Naive thymus-derived CD4-positive, alpha-beta T cell (primary cell): ENCODE measurements at regions not wholly inside any gene's neighbourhood (a gene's known extent, or its start where the extent isn't known, plus 50 kb on each side); places are given as distances from the start of the nearest gene placed in this dataset.

Source experiments
- ATAC-seq: fragments of 150-1000 bp; cut with Tn5 transposase; 2 replicates; pipeline ENCODE4 v1.10.0; 2021; ENCODE audit warnings: mild to moderate bottlenecking, moderate library complexity
- CTCF ChIA-PET: fragments of 350-600 bp; sonication (Branson Sonifier 250); formaldehyde crosslinking; loops from one replicate; lab custom pipeline; 2021; ENCODE audit warnings: antibody characterized with exemption; lab: Charles Lee
- POLR2A ChIA-PET: fragments of 350-600 bp; sonication (Branson Sonifier 250); formaldehyde crosslinking; loops from one replicate; lab custom pipeline; 2021; ENCODE audit warnings: antibody characterized with exemption, inconsistent platforms; lab: Charles Lee
- DNase-seq, 9 donors: peaks; one replicate each; pipeline versions ENCODE4 v3.0.0 to v3.0.0-alpha.2; 2020 to 2022; ENCODE audit warnings: mixed read lengths in 1 of 9
- H3K27ac ChIP-seq: one replicate; pipeline ENCODE4 v1.7.0; 2013; ENCODE audit warnings: mild to moderate bottlenecking, low read depth, low read length, moderate library complexity
- H3K27me3 ChIP-seq, 2 donors: one replicate each; pipeline ENCODE4 v1.7.0; 2013; ENCODE audit warnings: low read length in 2 of 2, mild to moderate bottlenecking in 2 of 2, moderate library complexity in 2 of 2; ENCODE audit not compliant: control insufficient read depth in 2 of 2, insufficient read depth in 2 of 2
- H3K36me3 ChIP-seq, 3 experiments: 1 replicate in 2 of 3; 2 replicates in 1 of 3; pipeline ENCODE4 v1.7.0; 2013; ENCODE audit warnings: low read length in 3 of 3, mild to moderate bottlenecking in 3 of 3, moderate library complexity in 1 of 3; ENCODE audit not compliant: insufficient read depth in 3 of 3, control insufficient read depth in 2 of 3
- H3K4me1 ChIP-seq, 2 donors: one replicate each; pipeline ENCODE4 v1.7.0; 2013; ENCODE audit warnings: low read length in 2 of 2, mild to moderate bottlenecking in 2 of 2, moderate library complexity in 1 of 2; ENCODE audit not compliant: control insufficient read depth in 2 of 2, insufficient read depth in 2 of 2
- H3K4me3 ChIP-seq: 2 replicates; pipeline ENCODE4 v1.7.0; 2013; ENCODE audit warnings: mild to moderate bottlenecking, low read length
- H3K9me3 ChIP-seq, 3 experiments: 1 replicate in 2 of 3; 2 replicates in 1 of 3; pipeline ENCODE4 v1.7.0; 2013; ENCODE audit warnings: low read length in 3 of 3; ENCODE audit not compliant: control insufficient read depth in 2 of 3
- H3K27ac Mint-ChIP-seq, 9 donors: one replicate each; pipeline ENCODE4 v1.8.0; 2020 to 2022; ENCODE audit warnings: mixed read lengths in 9 of 9, mild to moderate bottlenecking in 8 of 9, moderate library complexity in 5 of 9, inconsistent platforms in 2 of 9
- H3K27me3 Mint-ChIP-seq, 5 donors: one replicate each; pipeline ENCODE4 v1.8.0; 2021 to 2022; ENCODE audit warnings: mixed read lengths in 5 of 5, mild to moderate bottlenecking in 1 of 5
- H3K36me3 Mint-ChIP-seq, 5 donors: one replicate each; pipeline ENCODE4 v1.8.0; 2020 to 2022; ENCODE audit warnings: mixed read lengths in 5 of 5, mild to moderate bottlenecking in 3 of 5, inconsistent platforms in 1 of 5
- H3K4me1 Mint-ChIP-seq, 7 donors: one replicate each; pipeline ENCODE4 v1.8.0; 2020 to 2022; ENCODE audit warnings: mixed read lengths in 7 of 7, mild to moderate bottlenecking in 3 of 7, inconsistent platforms in 1 of 7
- H3K4me3 Mint-ChIP-seq, 10 donors: one replicate each; pipeline ENCODE4 v1.8.0; 2020 to 2022; ENCODE audit warnings: mild to moderate bottlenecking in 10 of 10, mixed read lengths in 10 of 10, moderate library complexity in 6 of 10, inconsistent platforms in 2 of 10
- H3K9me3 Mint-ChIP-seq, 11 donors: one replicate each; pipeline ENCODE4 v1.8.0; 2020 to 2022; ENCODE audit warnings: mixed read lengths in 11 of 11, mild to moderate bottlenecking in 4 of 11, inconsistent platforms in 1 of 11, moderate library complexity in 1 of 11
- intact Hi-C, 2 donors: fragments of 100-400 bp; cut with micrococcal nuclease; formaldehyde crosslinking; loops; one replicate each; pipeline ENCODE4 v1.15.1; 2023

DNA sequence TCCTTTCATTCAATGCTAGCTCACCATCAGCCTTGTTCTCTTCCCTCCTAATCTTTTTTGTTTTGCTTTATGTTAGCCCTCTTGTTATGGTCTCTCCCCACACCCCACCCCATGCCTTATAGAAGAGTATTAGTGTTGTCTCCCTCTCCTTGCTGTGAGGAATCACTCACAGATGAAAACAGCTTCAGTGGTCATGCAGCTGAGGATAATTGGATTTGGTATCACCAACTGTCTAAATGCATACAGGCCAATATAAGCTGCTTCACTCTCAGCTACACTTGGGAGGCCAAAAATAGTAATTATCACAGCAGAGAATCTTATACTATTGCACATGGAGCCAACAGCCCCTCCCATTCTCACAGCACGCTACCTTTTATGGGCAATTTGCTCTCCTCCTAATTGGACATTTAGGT, 494.6 kb upstream of the FAM241A start:
- Histone ChIP-seq H3K27ac (no peak overlapping the region), H3K4me3 (no peak overlapping the region), H3K27me3 (no peaks in the 10 kb centered on the region), H3K36me3 (no peaks in the 10 kb centered on the region), H3K4me1 (no peaks in the 10 kb centered on the region), H3K9me3 (no peaks in the 10 kb centered on the region)
- Mint-ChIP-seq H3K9me3 (peaks cover 0 to 9% (median 0%) of the 10 kb centered on the region in 11 donors), H3K36me3 (no peaks in the 10 kb centered on the region), H3K4me1 (peaks cover 0 to 5% (median 0%) of the 10 kb centered on the region in 7 donors), H3K27me3 (no peaks in the 10 kb centered on the region), H3K27ac (no peak overlapping the region), H3K4me3 (no peak overlapping the region)
- ChIA-PET POLR2A (no interaction called here), CTCF (no interaction called here)
- intact Hi-C loops = no loop called here
- DNase-seq = no peak
- ATAC-seq = no peak

DNA sequence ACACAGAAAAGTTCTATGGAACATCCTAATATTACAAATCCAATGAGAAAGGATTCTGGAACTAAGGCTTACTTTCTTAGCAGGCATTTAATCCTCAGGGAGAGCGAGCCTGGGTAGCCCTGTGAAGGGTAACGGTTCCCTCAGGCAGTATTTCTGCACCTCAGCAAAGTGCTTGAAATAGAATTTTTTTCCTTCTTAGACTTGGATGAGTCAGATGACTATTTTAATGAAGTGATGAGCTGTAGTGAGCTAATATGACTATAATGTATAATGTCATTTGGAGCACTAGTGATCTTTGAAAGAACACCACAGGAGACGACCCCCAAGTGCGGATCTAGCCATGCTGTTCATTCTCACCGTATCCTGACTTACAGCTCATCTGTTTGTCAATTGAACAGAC, 493.0 kb upstream of the FAM241A start:
- POLR2A ChIA-PET = no interaction called here
- ATAC-seq = no peak
- intact Hi-C loops = no loop called here

DNA sequence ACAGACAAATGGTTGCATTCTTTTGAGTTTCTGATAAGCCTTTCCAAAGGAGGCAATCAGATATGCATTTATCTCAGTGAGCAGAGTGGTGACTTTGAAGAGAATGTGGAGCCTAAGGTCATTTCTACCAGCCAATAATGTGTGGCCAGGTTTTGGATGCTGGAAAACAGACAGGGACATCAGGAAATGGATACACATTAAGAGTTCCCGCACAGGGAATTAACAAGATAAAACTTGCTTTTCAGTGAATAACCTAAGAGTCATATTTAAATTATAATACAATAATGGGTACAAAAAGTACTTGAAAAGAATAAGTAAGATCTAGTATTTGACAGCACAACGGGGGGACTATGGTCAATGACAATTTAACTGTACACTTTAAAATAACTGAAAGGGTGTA, 492.3 kb upstream of the FAM241A start:
- no peaks in the 10 kb centered on the region for H3K4me1 ChIP-seq
- no peaks in the 10 kb centered on the region for H3K27me3 Mint-ChIP-seq
- no peaks in the 10 kb centered on the region for H3K27me3 ChIP-seq
- H3K4me3 Mint-ChIP-seq = no peak overlapping the region
- ChIA-PET POLR2A (no interaction called here), CTCF (no interaction called here)
- intact Hi-C loops = no loop called here
- H3K36me3 Mint-ChIP-seq = no peaks in the 10 kb centered on the region
- no peak overlapping the region for H3K27ac ChIP-seq
- no peak overlapping the region for H3K4me3 ChIP-seq
- H3K4me1 Mint-ChIP-seq = peaks cover 0 to 5% (median 0%) of the 10 kb centered on the region in 7 donors
- H3K9me3 Mint-ChIP-seq = peaks cover 0 to 9% (median 0%) of the 10 kb centered on the region in 11 donors
- no peak for DNase-seq
- H3K27ac Mint-ChIP-seq = no peak overlapping the region
- no peaks in the 10 kb centered on the region for H3K36me3 ChIP-seq
- no peaks in the 10 kb centered on the region for H3K9me3 ChIP-seq
- ATAC-seq = no peak

More for the DNA sequence above, 493.0 kb upstream of the FAM241A start:
- CTCF ChIA-PET = no interaction called here
- no peak for DNase-seq
- Histone ChIP-seq H3K27me3 (no peaks in the 10 kb centered on the region), H3K9me3 (no peaks in the 10 kb centered on the region), H3K36me3 (no peaks in the 10 kb centered on the region), H3K4me3 (no peak overlapping the region), H3K27ac (no peak overlapping the region), H3K4me1 (no peaks in the 10 kb centered on the region)
- H3K4me1 Mint-ChIP-seq = peaks cover 0 to 5% (median 0%) of the 10 kb centered on the region in 7 donors
- no peak overlapping the region for H3K27ac Mint-ChIP-seq
- no peaks in the 10 kb centered on the region for H3K36me3 Mint-ChIP-seq
- no peaks in the 10 kb centered on the region for H3K27me3 Mint-ChIP-seq
- H3K9me3 Mint-ChIP-seq = peaks cover 0 to 9% (median 0%) of the 10 kb centered on the region in 11 donors
- no peak overlapping the region for H3K4me3 Mint-ChIP-seq

DNA sequence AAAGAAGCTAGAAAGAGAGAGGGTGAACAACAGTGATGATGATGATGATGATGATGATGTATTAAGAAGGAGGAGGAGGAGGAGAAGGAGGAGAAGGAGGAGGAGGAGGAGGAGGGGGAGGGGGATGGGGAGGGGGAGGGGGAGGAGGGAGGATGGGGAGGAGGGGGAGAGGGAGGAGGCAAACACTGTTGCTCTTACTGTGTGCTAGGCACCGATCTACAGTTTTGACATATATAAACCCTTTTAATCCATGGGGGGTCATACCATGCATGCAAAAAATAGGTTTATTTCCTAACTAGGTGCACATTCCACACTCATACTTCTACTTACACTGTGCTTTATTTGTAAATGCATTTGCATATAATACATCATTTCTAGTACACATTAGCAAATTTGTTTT, 482.8 kb upstream of the FAM241A start:
- no peaks in the 10 kb centered on the region for H3K27me3 Mint-ChIP-seq
- POLR2A ChIA-PET = no interaction called here
- H3K9me3 ChIP-seq = no peaks in the 10 kb centered on the region
- H3K36me3 Mint-ChIP-seq = no peaks in the 10 kb centered on the region
- H3K4me1 ChIP-seq = no peaks in the 10 kb centered on the region
- CTCF ChIA-PET = no interaction called here
- no peak overlapping the region for H3K4me3 ChIP-seq
- no peak for DNase-seq
- H3K4me3 Mint-ChIP-seq = no peak overlapping the region
- no peak for ATAC-seq
- H3K36me3 ChIP-seq = no peaks in the 10 kb centered on the region
- H3K4me1 Mint-ChIP-seq = no peaks in the 10 kb centered on the region
- H3K27ac Mint-ChIP-seq = no peak overlapping the region
- no peaks in the 10 kb centered on the region for H3K27me3 ChIP-seq
- intact Hi-C loops = no loop called here
- H3K27ac ChIP-seq = no peak overlapping the region
- H3K9me3 Mint-ChIP-seq = peaks cover 0 to 8% (median 2%) of the 10 kb centered on the region in 11 donors

DNA sequence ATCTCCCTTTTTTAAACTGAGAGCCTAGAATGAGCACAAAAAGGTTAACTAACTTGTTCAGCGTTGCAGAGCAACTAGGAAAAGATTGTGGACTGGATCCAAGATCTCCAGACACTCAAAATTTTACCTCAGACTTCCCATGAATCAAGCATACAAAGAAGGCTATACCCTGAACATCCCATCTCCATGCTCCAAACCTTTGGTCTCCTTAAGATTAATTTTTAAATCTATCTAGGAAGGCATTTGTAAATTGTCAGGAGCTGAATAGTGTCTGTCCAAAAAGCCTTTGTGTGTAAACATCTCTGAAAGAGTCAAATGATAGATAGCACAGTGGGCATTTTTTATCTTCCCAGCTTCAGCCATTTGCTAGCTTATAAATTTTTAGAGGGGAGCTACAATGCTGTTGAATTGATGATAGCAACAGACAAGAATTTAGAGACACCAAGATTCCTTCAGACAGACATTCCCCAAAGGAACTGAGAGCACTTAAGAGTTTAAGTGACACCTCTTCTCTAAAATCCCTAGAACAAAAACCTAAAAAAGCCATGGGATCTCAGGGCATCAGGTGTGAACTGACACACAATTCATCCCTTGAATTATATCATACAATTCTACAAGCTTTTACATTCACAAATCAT, 480.8 kb upstream of the FAM241A start:
- intact Hi-C loops = no loop called here
- Mint-ChIP-seq H3K9me3 (peaks cover 0 to 11% (median 2%) of the 10 kb centered on the region in 11 donors), H3K4me3 (no peak overlapping the region), H3K27ac (no peak overlapping the region), H3K36me3 (no peaks in the 10 kb centered on the region), H3K27me3 (no peaks in the 10 kb centered on the region), H3K4me1 (no peaks in the 10 kb centered on the region)
- no peak overlapping the region for H3K4me3 ChIP-seq
- H3K4me1 ChIP-seq = no peaks in the 10 kb centered on the region
- ATAC-seq (no peak), DNase-seq (no peak)
- H3K27ac ChIP-seq = no peak overlapping the region
- no peaks in the 10 kb centered on the region for H3K9me3 ChIP-seq
- ChIA-PET CTCF (no interaction called here), POLR2A (no interaction called here)
- H3K36me3 ChIP-seq = no peaks in the 10 kb centered on the region
- H3K27me3 ChIP-seq = no peaks in the 10 kb centered on the region

GRCh38 chr4:111666826-111667360, 478.4 kb upstream of the FAM241A start:
- no peaks in the 10 kb centered on the region for H3K36me3 ChIP-seq
- H3K4me3 ChIP-seq = no peak overlapping the region
- no peak overlapping the region for H3K27ac ChIP-seq
- H3K9me3 ChIP-seq = no peaks in the 10 kb centered on the region
- Mint-ChIP-seq H3K9me3 (peaks cover 0 to 11% (median 2%) of the 10 kb centered on the region in 11 donors), H3K36me3 (no peaks in the 10 kb centered on the region), H3K4me1 (no peaks in the 10 kb centered on the region), H3K27me3 (no peaks in the 10 kb centered on the region), H3K4me3 (no peak overlapping the region), H3K27ac (no peak overlapping the region)
- DNase-seq (no peak), ATAC-seq (no peak)
- intact Hi-C loops = no loop called here
- no peaks in the 10 kb centered on the region for H3K27me3 ChIP-seq
- CTCF ChIA-PET = no interaction called here
- H3K4me1 ChIP-seq = no peaks in the 10 kb centered on the region
- POLR2A ChIA-PET = no interaction called here

GRCh38 chr4:111671756-111672155, 473.5 kb upstream of the FAM241A start:
- Mint-ChIP-seq H3K4me1 (peaks cover 0 to 2% (median 0%) of the 10 kb centered on the region in 7 donors), H3K27me3 (no peaks in the 10 kb centered on the region), H3K27ac (no peak overlapping the region), H3K4me3 (no peak overlapping the region), H3K36me3 (no peaks in the 10 kb centered on the region), H3K9me3 (peaks cover 0 to 11% (median 0%) of the 10 kb centered on the region in 11 donors)
- ATAC-seq (no peak), DNase-seq (no peak)
- no peak overlapping the region for H3K27ac ChIP-seq
- ChIA-PET POLR2A (no interaction called here), CTCF (no interaction called here)
- no peaks in the 10 kb centered on the region for H3K36me3 ChIP-seq
- intact Hi-C loops = no loop called here
- H3K4me1 ChIP-seq = no peaks in the 10 kb centered on the region
- no peaks in the 10 kb centered on the region for H3K27me3 ChIP-seq
- H3K4me3 ChIP-seq = no peak overlapping the region
- no peaks in the 10 kb centered on the region for H3K9me3 ChIP-seq
